HCT116 (cell line): ENCODE measurements at regions not wholly inside any gene's neighbourhood (a gene's known extent, or its start where the extent isn't known, plus 50 kb on each side); places are given as distances from the start of the nearest gene placed in this dataset.

Source experiments
- CTCF ChIP-seq, 3 experiments: fragments of 200-600 bp in 1 of 3; sonication (generic) in 1 of 3; IDR thresholded peaks in 2 of 3; conservative IDR thresholded peaks in 1 of 3; 2 replicates each; pipeline ENCODE4 v1.5.1; 2012 to 2017; ENCODE audit warnings: low read depth in 2 of 3, low read length in 2 of 3, antibody characterized with exemption in 1 of 3, borderline replicate concordance in 1 of 3, control low read depth in 1 of 3, mild to moderate bottlenecking in 1 of 3, mixed read lengths in 1 of 3, mixed run types in 1 of 3, moderate library complexity in 1 of 3; ENCODE audit not compliant: insufficient read depth in 1 of 3
- FOSL1 ChIP-seq: IDR thresholded peaks from 2 replicates; pipeline ENCODE4 v1.6.1; 2012; ENCODE audit warnings: low read depth
- POLR2A ChIP-seq: IDR thresholded peaks from 2 replicates; pipeline ENCODE4 v1.7.0; 2011; ENCODE audit warnings: borderline replicate concordance; ENCODE audit not compliant: insufficient read depth, insufficient read length; ENCODE audit errors: extremely low read depth
- POLR2AphosphoS5 ChIP-seq: IDR thresholded peaks from 2 replicates; pipeline ENCODE4 v1.6.1; 2011; ENCODE audit warnings: mild to moderate bottlenecking, low read depth, low read length, moderate library complexity

- no peak for TF ChIP-seq POLR2AphosphoS5
- no peak for TF ChIP-seq CTCF (IDR thresholded peaks at IDR 0.05 in 2 of 3, conservative IDR thresholded peaks at IDR 0.05 in 1 of 3; ENCODE audit: borderline replicate concordance in 1 of 3, insufficient read depth in 1 of 3, low read depth in 2 of 3, low read length in 2 of 3)
- no peak for TF ChIP-seq FOSL1
- no peak for TF ChIP-seq POLR2A
These were observed 371.4 kb downstream of the KCNRG start for GRCh38 chr13:50386541-50387050.
